ENCODE measurements at regions not wholly inside any gene's neighbourhood (a gene's known extent, or its start where the extent isn't known, plus 50 kb on each side); places are given as distances from the start of the nearest gene placed in this dataset.
"Not testable (repeated sequence)": the region's sequence is repeated elsewhere in the genome, so short reads cannot be mapped to it uniquely, and the experiment has no call there.

DNA sequence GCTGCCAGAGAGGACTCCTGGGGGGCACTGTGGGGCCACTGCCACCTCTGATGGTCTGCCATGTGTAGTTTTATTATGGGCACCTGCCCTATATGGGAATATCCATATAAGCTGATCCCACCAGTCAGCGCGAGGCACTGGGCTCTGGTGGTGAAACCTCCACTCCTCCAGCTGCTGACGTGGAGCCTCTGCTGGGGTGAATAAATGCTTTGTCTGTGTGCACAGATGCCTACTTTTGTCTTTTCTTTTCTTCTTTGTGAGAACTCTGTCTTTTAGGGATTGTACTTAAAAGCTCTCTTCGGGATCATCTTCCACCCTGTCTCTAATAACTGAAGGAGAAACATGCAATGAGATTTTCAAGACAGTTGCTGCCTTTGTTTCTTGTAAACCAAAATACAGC is 68.9 kb upstream of the NCK2 start:
- no CpG with 5 or more reads among the region's 4 CpGs for WGBS (ENCODE audit: insufficient coverage, low lambda C conversion rate)
- no peak for DNase-seq

DNA sequence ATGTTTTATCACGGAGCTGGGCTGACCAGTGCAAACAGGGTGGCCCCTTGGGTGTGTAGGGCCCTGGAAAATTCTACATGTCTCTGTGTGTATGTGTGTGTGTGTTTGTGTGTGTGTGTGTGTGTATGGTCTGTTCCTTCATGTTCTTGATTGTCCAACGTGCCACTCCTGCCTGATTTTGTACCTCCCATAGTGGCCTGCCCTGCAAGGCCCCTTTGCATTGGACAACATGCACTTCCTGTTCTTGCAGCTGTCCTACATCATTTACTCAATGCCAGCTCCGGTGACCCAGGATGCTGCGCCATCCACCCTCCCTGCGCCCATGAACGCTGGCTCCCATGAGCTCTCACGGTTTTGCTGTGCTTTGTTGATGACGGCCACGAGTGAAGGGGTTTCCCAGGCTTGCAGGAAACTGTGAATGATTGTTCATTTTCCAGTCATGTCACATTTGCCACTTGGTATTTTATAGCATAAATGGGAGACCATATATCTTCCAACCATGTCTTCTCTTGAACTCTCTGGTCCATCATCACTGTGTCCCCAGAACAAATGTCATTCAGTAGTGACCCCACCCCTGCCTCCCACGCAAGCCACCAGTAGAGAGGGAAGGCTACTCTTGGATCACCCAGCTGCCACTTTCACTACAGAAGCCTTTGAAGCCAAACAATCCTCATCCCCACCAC is 69.7 kb upstream of the NCK2 start:
- Histone ChIP-seq H3K36me3 (ENCODE audit: control insufficient read depth, insufficient read depth, low read length) (no peaks in the 10 kb centered on the region), H3K4me1 (ENCODE audit: control insufficient read depth, insufficient read depth, low read length) (no peaks in the 10 kb centered on the region), H3K27ac (ENCODE audit: low read length) (no peak overlapping the region), H3K4me3 (ENCODE audit: low read length) (no peak overlapping the region), H3K27me3 (ENCODE audit: control insufficient read depth, insufficient read depth, low read length) (no peaks in the 10 kb centered on the region), H3K9me3 (ENCODE audit: control insufficient read depth, low read depth, low read length) (no peaks in the 10 kb centered on the region)
- DNase-seq, result no peak
- WGBS (ENCODE audit: insufficient coverage, low lambda C conversion rate), result no CpG with 5 or more reads among the region's 10 CpGs

More for the DNA sequence above, 68.9 kb upstream of the NCK2 start:
- Histone ChIP-seq H3K36me3 (ENCODE audit: control insufficient read depth, insufficient read depth, low read length) (no peaks in the 10 kb centered on the region), H3K27ac (ENCODE audit: low read length) (no peak overlapping the region), H3K4me1 (ENCODE audit: control insufficient read depth, insufficient read depth, low read length) (no peaks in the 10 kb centered on the region), H3K27me3 (ENCODE audit: control insufficient read depth, insufficient read depth, low read length) (no peaks in the 10 kb centered on the region), H3K9me3 (ENCODE audit: control insufficient read depth, low read depth, low read length) (no peaks in the 10 kb centered on the region), H3K4me3 (ENCODE audit: low read length) (no peak overlapping the region)

DNA sequence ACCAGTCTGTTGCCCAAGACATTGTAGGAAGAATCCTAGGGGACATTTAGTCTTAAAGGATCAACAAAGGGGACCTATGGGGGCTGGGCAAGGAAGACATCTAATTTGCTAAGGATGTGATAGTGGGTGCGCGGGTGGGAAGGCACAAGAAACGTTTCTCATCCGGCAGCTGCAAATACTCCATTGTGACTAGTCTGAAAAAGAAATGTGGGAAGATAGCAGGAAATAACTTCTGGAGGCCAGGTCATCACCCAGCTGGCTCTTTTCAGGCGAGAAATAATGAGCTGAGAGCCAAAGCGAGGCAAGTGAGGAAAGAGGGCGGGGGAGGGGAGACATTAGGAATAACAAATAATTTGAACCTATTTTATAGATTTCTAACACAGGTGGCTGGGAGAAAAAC is 70.3 kb upstream of the NCK2 start:
- Histone ChIP-seq H3K36me3 (ENCODE audit: control insufficient read depth, insufficient read depth, low read length) (no peaks in the 10 kb centered on the region), H3K4me1 (ENCODE audit: control insufficient read depth, insufficient read depth, low read length) (no peaks in the 10 kb centered on the region), H3K4me3 (ENCODE audit: low read length) (no peak overlapping the region), H3K9me3 (ENCODE audit: control insufficient read depth, low read depth, low read length) (no peaks in the 10 kb centered on the region), H3K27ac (ENCODE audit: low read length) (no peak overlapping the region), H3K27me3 (ENCODE audit: control insufficient read depth, insufficient read depth, low read length) (no peaks in the 10 kb centered on the region)
- no peak for DNase-seq
- WGBS (ENCODE audit: insufficient coverage, low lambda C conversion rate), result 81% methylated on average over 5 of the region's 7 CpGs

DNA sequence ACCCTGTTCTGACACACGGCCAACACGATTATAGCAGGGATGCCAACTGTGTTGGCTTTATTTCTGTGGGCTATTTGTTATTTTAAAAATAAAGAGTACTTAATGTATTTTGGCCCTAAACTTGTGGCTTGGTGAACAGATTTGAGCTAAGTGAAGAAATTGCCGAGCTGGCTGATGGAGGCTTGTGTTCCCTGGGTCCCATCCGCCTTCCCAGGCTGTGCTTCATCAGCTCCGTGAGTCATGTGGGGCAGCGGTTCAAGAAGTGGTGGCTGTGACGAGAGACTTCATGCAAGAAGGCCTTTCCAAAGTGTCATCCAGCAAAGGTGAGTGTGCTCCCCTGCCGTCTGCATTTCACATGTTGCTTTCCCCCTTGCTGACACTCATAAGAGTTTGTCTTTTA is 73.6 kb upstream of the NCK2 start:
- no peaks in the 10 kb centered on the region for H3K4me1 ChIP-seq (ENCODE audit: control insufficient read depth, insufficient read depth, low read length)
- H3K27ac ChIP-seq (ENCODE audit: low read length), result no peak overlapping the region
- H3K36me3 ChIP-seq (ENCODE audit: control insufficient read depth, insufficient read depth, low read length), result no peaks in the 10 kb centered on the region
- WGBS (ENCODE audit: insufficient coverage, low lambda C conversion rate), result no CpG with 5 or more reads among the region's 8 CpGs
- H3K9me3 ChIP-seq (ENCODE audit: control insufficient read depth, low read depth, low read length), result no peaks in the 10 kb centered on the region
- H3K27me3 ChIP-seq (ENCODE audit: control insufficient read depth, insufficient read depth, low read length), result no peaks in the 10 kb centered on the region
- no peak overlapping the region for H3K4me3 ChIP-seq (ENCODE audit: low read length)
- DNase-seq, result no peak

DNA sequence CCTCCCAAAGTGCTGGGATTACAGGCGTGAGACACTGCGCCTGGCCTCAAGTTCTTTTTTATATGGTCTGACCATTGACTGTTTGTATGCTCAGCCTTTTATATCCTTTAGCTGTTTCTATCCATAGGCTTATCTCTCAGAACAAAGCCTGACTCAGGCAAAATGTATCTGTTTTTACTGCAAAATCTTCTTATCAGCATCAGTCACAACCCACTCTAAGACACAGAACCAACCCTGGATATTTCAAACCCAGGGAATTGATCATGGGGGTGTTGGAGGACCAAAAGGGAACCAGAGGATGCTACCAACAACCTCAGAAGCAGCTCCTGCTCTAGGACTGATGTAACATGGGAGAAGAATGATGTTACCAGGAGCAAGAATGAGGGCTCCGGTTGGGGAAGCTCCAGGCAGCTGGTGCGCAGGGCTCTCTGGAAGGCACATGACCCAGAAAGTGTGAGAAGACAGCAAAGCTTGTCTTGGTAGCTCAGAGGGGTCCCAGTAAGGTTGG is 75.3 kb upstream of the NCK2 start:
- WGBS (ENCODE audit: insufficient coverage, low lambda C conversion rate), result no CpG with 5 or more reads among the region's 4 CpGs
- no peak overlapping the region for H3K4me3 ChIP-seq (ENCODE audit: low read length)
- DNase-seq, result no peak

DNA sequence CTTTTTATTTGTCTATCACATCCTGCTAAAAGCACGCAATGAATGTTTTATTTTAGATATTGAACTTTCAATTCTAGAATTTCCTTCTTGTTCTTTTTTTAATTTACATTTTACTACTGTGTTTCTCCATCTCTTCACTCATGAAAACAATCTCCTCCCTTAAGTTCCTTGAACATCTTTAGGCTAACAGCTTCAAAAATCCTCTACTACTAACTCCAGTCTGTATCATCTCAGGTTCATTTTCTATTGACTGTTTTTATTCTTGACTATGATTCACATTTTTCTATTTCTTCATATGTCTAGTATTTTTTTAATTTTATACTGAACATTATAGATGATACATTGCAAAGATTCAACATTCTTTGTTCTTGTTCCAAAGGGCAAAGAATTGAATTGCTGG is 79.2 kb upstream of the NCK2 start:
- Histone ChIP-seq H3K36me3 (ENCODE audit: control insufficient read depth, insufficient read depth, low read length) (no peaks in the 10 kb centered on the region), H3K27me3 (ENCODE audit: control insufficient read depth, insufficient read depth, low read length) (no peaks in the 10 kb centered on the region), H3K4me3 (ENCODE audit: low read length) (no peak overlapping the region), H3K4me1 (ENCODE audit: control insufficient read depth, insufficient read depth, low read length) (no peaks in the 10 kb centered on the region), H3K27ac (ENCODE audit: low read length) (no peak overlapping the region), H3K9me3 (ENCODE audit: control insufficient read depth, low read depth, low read length) (peaks cover 5% of the 10 kb centered on the region)
- no peak for DNase-seq
- WGBS (ENCODE audit: insufficient coverage, low lambda C conversion rate), result 86% methylated on average over 1 of the region's 1 CpG

More for the DNA sequence above, 75.3 kb upstream of the NCK2 start:
- no peaks in the 10 kb centered on the region for H3K36me3 ChIP-seq (ENCODE audit: control insufficient read depth, insufficient read depth, low read length)
- no peaks in the 10 kb centered on the region for H3K4me1 ChIP-seq (ENCODE audit: control insufficient read depth, insufficient read depth, low read length)
- peaks cover under 1% of the 10 kb centered on the region for H3K9me3 ChIP-seq (ENCODE audit: control insufficient read depth, low read depth, low read length)
- no peak overlapping the region for H3K27ac ChIP-seq (ENCODE audit: low read length)
- H3K27me3 ChIP-seq (ENCODE audit: control insufficient read depth, insufficient read depth, low read length), result no peaks in the 10 kb centered on the region

DNA sequence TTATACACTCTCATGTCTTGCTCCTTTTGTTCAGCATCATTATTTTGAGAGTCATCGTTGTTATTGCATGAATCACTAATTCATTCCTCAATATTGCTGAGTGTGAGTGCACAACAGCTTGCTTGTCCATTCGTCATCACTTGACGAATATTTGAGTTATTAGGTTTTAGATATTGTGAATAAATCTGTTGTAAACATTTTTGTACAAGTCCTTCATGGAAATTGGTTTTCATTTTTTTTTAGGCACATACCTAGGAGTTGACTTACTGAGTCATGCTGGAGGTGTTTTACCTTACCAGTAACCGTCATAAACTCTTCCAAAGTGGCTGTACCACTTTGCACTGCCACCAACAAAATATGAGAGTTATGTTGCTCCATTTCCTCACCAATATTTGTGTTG is 84.2 kb upstream of the NCK2 start:
- Histone ChIP-seq H3K27me3 (ENCODE audit: control insufficient read depth, insufficient read depth, low read length) (no peaks in the 10 kb centered on the region), H3K4me3 (ENCODE audit: low read length) (no peak overlapping the region), H3K9me3 (ENCODE audit: control insufficient read depth, low read depth, low read length) (peaks cover 5% of the 10 kb centered on the region), H3K27ac (ENCODE audit: low read length) (no peak overlapping the region), H3K4me1 (ENCODE audit: control insufficient read depth, insufficient read depth, low read length) (no peaks in the 10 kb centered on the region), H3K36me3 (ENCODE audit: control insufficient read depth, insufficient read depth, low read length) (no peaks in the 10 kb centered on the region)
- 100% methylated on average over 2 of the region's 4 CpGs for WGBS (ENCODE audit: insufficient coverage, low lambda C conversion rate)
- DNase-seq, result no peak

DNA sequence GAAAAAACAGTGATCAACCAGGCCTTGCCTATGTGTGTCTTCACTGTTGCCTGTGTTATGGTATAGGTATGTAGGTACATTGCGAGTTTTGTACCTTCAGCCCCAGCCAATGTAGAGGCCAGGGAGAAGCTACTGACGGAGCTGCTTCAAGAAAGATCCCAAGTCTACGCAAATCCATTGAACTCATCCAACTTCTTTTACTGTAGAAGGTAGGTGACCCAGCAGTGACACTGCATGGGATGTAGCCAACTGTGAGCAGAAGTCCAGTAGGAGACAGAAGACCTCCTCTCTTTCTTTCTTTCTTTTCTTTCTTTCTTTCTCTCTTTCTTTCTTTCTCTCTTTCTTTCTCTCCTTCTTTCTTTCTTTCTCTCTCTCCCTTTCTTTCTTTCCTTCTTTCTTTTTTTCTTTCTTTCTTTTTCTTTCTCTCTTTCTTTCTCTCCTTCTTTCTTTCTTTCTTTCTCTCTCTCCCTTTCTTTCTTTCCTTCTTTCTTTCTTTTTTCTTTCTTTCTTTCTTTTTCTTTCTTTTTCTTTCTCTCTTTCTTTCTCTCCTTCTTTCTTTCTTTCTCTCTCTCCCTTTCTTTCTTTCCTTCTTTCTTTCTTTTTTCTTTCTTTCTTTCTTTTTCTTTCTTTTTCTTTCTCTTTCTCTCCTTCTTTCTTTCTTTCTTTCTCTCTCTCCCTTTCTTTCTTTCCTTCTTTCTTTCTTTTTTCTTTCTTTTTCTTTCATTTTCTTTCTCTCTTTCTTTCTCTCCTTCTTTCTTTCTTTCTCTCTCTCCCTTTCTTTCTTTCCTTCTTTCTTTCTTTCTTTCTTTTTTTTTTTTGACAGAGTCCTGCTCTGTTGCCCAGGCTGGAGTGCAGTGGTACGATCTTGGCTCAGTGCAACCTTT is 88.7 kb upstream of the NCK2 start:
- not testable (repeated sequence) for H3K27me3 ChIP-seq (ENCODE audit: control insufficient read depth, insufficient read depth, low read length); H3K36me3 ChIP-seq (ENCODE audit: control insufficient read depth, insufficient read depth, low read length); H3K4me3 ChIP-seq (ENCODE audit: low read length); DNase-seq; H3K9me3 ChIP-seq (ENCODE audit: control insufficient read depth, low read depth, low read length); H3K27ac ChIP-seq (ENCODE audit: low read length)
- WGBS (ENCODE audit: insufficient coverage, low lambda C conversion rate), result no CpG with 5 or more reads among the region's 4 CpGs
- peaks cover 31% of the 10 kb centered on the region for H3K4me1 ChIP-seq (ENCODE audit: control insufficient read depth, insufficient read depth, low read length)

DNA sequence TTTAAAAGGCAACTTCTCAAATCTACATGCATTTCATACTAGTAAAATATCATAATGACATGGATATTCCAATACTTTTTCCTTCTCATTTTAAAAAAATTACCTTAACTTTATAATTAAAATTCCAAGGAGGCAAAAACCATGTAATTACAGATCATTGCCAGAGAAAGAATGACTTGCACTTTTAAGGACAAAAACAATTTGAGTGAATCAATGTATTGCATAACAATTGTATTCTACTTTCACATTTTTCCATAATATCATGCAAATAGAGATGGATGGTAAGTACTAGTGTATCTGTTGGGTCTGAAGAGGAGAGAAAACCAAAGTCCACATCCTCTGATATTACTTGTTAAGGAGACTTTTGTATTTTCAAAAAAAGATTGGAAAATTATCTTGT is 89.5 kb upstream of the NCK2 start:
- no peaks in the 10 kb centered on the region for H3K36me3 ChIP-seq (ENCODE audit: control insufficient read depth, insufficient read depth, low read length)
- no peaks in the 10 kb centered on the region for H3K9me3 ChIP-seq (ENCODE audit: control insufficient read depth, low read depth, low read length)
- no peak overlapping the region for H3K4me3 ChIP-seq (ENCODE audit: low read length)
- DNase-seq, result no peak
- H3K27me3 ChIP-seq (ENCODE audit: control insufficient read depth, insufficient read depth, low read length), result no peaks in the 10 kb centered on the region
- H3K4me1 ChIP-seq (ENCODE audit: control insufficient read depth, insufficient read depth, low read length), result peaks cover 35% of the 10 kb centered on the region
- no peak overlapping the region for H3K27ac ChIP-seq (ENCODE audit: low read length)

DNA sequence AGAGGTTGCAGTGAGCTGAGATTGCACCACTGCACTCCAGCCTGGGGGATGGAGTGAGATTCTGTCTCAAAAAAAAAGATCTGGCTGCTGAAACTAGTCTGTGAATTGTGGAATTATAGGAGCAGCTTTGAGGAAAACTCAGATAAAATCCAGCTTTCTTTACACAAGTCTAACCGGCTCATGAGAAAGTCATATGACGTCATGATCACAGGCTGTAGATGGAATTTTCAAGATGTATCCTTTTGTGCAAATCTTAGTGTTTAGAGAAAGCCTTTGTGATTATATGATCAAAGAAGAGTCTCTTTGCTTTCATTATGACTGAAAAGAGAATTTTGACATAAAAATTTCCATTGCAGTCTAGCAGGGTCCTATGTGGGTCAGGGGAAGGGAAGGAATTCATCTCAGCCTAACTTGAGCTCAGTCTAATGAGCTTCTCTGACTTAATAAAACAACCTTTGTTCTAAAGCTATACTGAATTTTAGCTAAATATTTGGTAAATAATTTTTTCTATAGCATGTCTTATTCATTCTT is 90.2 kb upstream of the NCK2 start:
- Histone ChIP-seq H3K4me1 (ENCODE audit: control insufficient read depth, insufficient read depth, low read length) (peaks cover 35% of the 10 kb centered on the region), H3K27me3 (ENCODE audit: control insufficient read depth, insufficient read depth, low read length) (no peaks in the 10 kb centered on the region), H3K36me3 (ENCODE audit: control insufficient read depth, insufficient read depth, low read length) (no peaks in the 10 kb centered on the region), H3K27ac (ENCODE audit: low read length) (no peak overlapping the region), H3K4me3 (ENCODE audit: low read length) (no peak overlapping the region), H3K9me3 (ENCODE audit: control insufficient read depth, low read depth, low read length) (no peaks in the 10 kb centered on the region)
- DNase-seq, result no peak
- no CpG with 5 or more reads among the region's 2 CpGs for WGBS (ENCODE audit: insufficient coverage, low lambda C conversion rate)
